Gastroesophageal sphincter (tissue), 4 donors: ENCODE measurements at regions not wholly inside any gene's neighbourhood (a gene's known extent, or its start where the extent isn't known, plus 50 kb on each side); places are given as distances from the start of the nearest gene placed in this dataset.

Source experiments
- ATAC-seq: fragments of 150-250 bp; one replicate; pipeline ENCODE4 v1.9.1; 2016; ENCODE audit warnings: mild to moderate bottlenecking, moderate library complexity
- H3K27ac ChIP-seq, 4 donors: fragments of 200-600 bp; sonication (generic) in 3 of 4; 1 replicate in 3 of 4; 2 replicates in 1 of 4; pipeline ENCODE4 v1.5.1; 2016 to 2019
- H3K27me3 ChIP-seq: fragments of 200-600 bp; sonication (generic); one replicate; pipeline ENCODE4 v1.5.1; 2019
- H3K36me3 ChIP-seq, 2 donors: fragments of 200-600 bp; sonication (generic); one replicate each; pipeline ENCODE4 v1.5.1; 2019; ENCODE audit warnings: control low read depth in 1 of 2
- H3K4me1 ChIP-seq, 3 donors: fragments of 200-600 bp; sonication (generic); 1 replicate in 2 of 3; 2 replicates in 1 of 3; pipeline ENCODE4 v1.5.1; 2016 to 2019; ENCODE audit warnings: control low read depth in 2 of 3
- H3K4me3 ChIP-seq, 2 donors: fragments of 200-600 bp; sonication (generic); one replicate each; pipeline ENCODE4 v1.5.1; 2019; ENCODE audit warnings: mild to moderate bottlenecking in 1 of 2, moderate library complexity in 1 of 2
- H3K9me3 ChIP-seq, 3 donors: fragments of 200-600 bp; sonication (generic); one replicate each; pipeline ENCODE4 v1.5.1; 2017 to 2019; ENCODE audit warnings: control low read depth in 2 of 3
- CTCF ChIP-seq, 4 experiments: fragments of 200-600 bp in 2 of 4; fragments of 450-650 bp in 2 of 4; sonication (generic) in 1 of 4; IDR thresholded peaks; one replicate each; pipeline ENCODE4 v1.5.1; 2017 to 2019; ENCODE audit warnings: antibody characterized with exemption in 4 of 4, mild to moderate bottlenecking in 2 of 4, moderate library complexity in 2 of 4
- EP300 ChIP-seq: sonication (generic); formaldehyde crosslinking; IDR thresholded peaks from one replicate; pipeline ENCODE4 v1.6.1; 2017; ENCODE audit warnings: antibody characterized with exemption, mild to moderate bottlenecking
- POLR2A ChIP-seq, 2 donors: fragments of 450-650 bp; IDR thresholded peaks; one replicate each; pipeline ENCODE4 v1.6.1; 2017; ENCODE audit warnings: antibody characterized with exemption in 2 of 2, mild to moderate bottlenecking in 2 of 2, moderate library complexity in 1 of 2
- POLR2AphosphoS5 ChIP-seq: sonication (generic); formaldehyde crosslinking; IDR thresholded peaks from one replicate; pipeline ENCODE4 v1.6.1; 2017; ENCODE audit warnings: antibody characterized with exemption
- WGBS, 2 donors: methylation state at CpG; one replicate each; pipeline ENCODE4 v1.1.5; 2018; ENCODE audit warnings: low coverage in 1 of 2; 5-methylcytosine and 5-hydroxymethylcytosine counted together

GRCh38 chr9:1115370-1115769, 65.2 kb downstream of the DMRT2 start:
- no peak for ATAC-seq
- no peaks in the 10 kb centered on the region for H3K36me3 ChIP-seq
- TF ChIP-seq POLR2AphosphoS5 (no peak), EP300 (no peak)
- H3K4me1 ChIP-seq, result no peaks in the 10 kb centered on the region
- H3K4me3 ChIP-seq, result no peak overlapping the region
- H3K9me3 ChIP-seq, result no peaks in the 10 kb centered on the region
- no peak overlapping the region for H3K27ac ChIP-seq
- 74 to 76% methylated on average over 3 of the region's 3 CpGs for WGBS, 2 donors
- no peaks in the 10 kb centered on the region for H3K27me3 ChIP-seq

GRCh38 chr9:1117439-1117838, 67.3 kb downstream of the DMRT2 start:
- H3K9me3 ChIP-seq, result no peaks in the 10 kb centered on the region
- TF ChIP-seq EP300 (no peak), POLR2A (IDR thresholded peaks at IDR 0.05) (no peak), CTCF (IDR thresholded peaks at IDR 0.05) (no peak), POLR2AphosphoS5 (no peak)
- H3K27ac ChIP-seq, result no peak overlapping the region
- WGBS, 2 donors, result 58 to 83% methylated on average over 1 of the region's 1 CpG
- H3K27me3 ChIP-seq, result no peaks in the 10 kb centered on the region
- H3K4me1 ChIP-seq, result no peaks in the 10 kb centered on the region
- no peaks in the 10 kb centered on the region for H3K36me3 ChIP-seq
- no peak overlapping the region for H3K4me3 ChIP-seq
- ATAC-seq, result no peak

GRCh38 chr9:1120500-1121165, 70.5 kb downstream of the DMRT2 start:
- H3K27ac ChIP-seq, result no peak overlapping the region
- H3K4me1 ChIP-seq, result no peaks in the 10 kb centered on the region
- TF ChIP-seq EP300 (no peak), CTCF (IDR thresholded peaks at IDR 0.05) (no peak), POLR2AphosphoS5 (no peak), POLR2A (IDR thresholded peaks at IDR 0.05) (no peak)
- whole genome bisulfite sequencing, 2 donors, result 19 to 42% methylated on average over 3 to 5 of the region's 6 CpGs
- no peaks in the 10 kb centered on the region for H3K27me3 ChIP-seq
- H3K4me3 ChIP-seq, result no peak overlapping the region
- no peak for ATAC-seq
- H3K9me3 ChIP-seq, result no peaks in the 10 kb centered on the region
- H3K36me3 ChIP-seq, result no peaks in the 10 kb centered on the region

GRCh38 chr9:1125741-1126140, 75.6 kb downstream of the DMRT2 start:
- H3K4me1 ChIP-seq, result no peaks in the 10 kb centered on the region
- H3K36me3 ChIP-seq, result no peaks in the 10 kb centered on the region
- no peak overlapping the region for H3K27ac ChIP-seq
- no peak for ATAC-seq
- 31 to 47% methylated on average over 2 of the region's 2 CpGs for WGBS, 2 donors
- no peak for TF ChIP-seq EP300
- TF ChIP-seq POLR2AphosphoS5, result no peak
- no peak for TF ChIP-seq CTCF (IDR thresholded peaks at IDR 0.05)
- TF ChIP-seq POLR2A (IDR thresholded peaks at IDR 0.05), result no peak
- no peaks in the 10 kb centered on the region for H3K27me3 ChIP-seq
- no peak overlapping the region for H3K4me3 ChIP-seq
- H3K9me3 ChIP-seq, result no peaks in the 10 kb centered on the region

- no peaks in the 10 kb centered on the region for H3K9me3 ChIP-seq
- H3K27ac ChIP-seq, result no peak overlapping the region
- TF ChIP-seq POLR2AphosphoS5 (no peak), EP300 (no peak), CTCF (IDR thresholded peaks at IDR 0.05) (no peak), POLR2A (IDR thresholded peaks at IDR 0.05) (no peak)
- no peaks in the 10 kb centered on the region for H3K27me3 ChIP-seq
- no peaks in the 10 kb centered on the region for H3K4me1 ChIP-seq
- H3K4me3 ChIP-seq, result no peak overlapping the region
- H3K36me3 ChIP-seq, result no peaks in the 10 kb centered on the region
- ATAC-seq, result no peak
- 60 to 83% methylated on average over 1 of the region's 1 CpG for WGBS, 2 donors
These were observed 77.9 kb downstream of the DMRT2 start for GRCh38 chr9:1128046-1128445.
